Globus pallidus (tissue), 1 donor: ENCODE measurements at regions not wholly inside any gene's neighbourhood (a gene's known extent, or its start where the extent isn't known, plus 50 kb on each side); places are given as distances from the start of the nearest gene placed in this dataset.
"Not testable (repeated sequence)": the region's sequence is repeated elsewhere in the genome, so short reads cannot be mapped to it uniquely, and the experiment has no call there.

Experiments used
- DNase-seq: peaks from one replicate; pipeline ENCODE4 v3.0.0-alpha.2; 2015; ENCODE audit warnings: low spot score

DNA sequence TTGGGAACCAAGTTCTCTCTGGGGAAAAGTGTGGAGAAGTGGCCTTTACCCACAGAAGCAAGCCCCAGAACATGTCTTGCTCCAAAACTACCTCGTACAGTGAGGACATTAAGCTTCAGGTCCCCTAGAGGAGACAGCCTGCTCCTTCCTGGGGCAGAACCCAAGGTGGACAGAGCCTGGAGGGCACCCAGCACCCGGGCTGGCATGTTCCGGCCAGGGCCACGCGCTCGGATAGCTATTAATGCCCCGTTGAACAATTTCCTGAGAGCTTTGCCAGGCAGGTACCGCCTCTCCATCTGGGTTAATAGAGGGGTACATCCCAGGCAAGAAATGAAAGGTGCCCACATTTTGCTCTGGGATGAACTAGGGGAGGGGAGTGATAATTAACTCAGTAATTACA lies 169.0 kb upstream of the GRK3 start:
- DNase-seq: no peak

DNA sequence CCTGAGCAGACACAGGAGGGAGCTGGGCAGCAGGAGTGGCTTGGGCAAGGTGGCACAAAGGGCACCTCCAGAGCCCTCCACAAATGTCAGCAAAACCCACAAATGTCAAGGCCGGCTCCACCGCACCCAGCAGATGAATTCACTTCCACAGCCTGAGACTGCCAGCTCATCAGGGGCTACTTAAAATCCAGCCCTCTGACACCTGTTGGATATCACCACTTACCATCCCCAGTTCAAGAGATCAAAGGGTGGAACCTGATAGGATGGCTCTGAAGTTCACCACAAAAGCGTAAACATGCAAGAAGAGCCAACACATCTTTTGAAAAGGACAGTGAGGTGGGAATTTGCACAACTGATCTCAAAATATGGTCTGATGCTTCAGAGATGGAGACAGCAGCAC lies 168.6 kb upstream of the GRK3 start:
- no peak for DNase-seq

DNA sequence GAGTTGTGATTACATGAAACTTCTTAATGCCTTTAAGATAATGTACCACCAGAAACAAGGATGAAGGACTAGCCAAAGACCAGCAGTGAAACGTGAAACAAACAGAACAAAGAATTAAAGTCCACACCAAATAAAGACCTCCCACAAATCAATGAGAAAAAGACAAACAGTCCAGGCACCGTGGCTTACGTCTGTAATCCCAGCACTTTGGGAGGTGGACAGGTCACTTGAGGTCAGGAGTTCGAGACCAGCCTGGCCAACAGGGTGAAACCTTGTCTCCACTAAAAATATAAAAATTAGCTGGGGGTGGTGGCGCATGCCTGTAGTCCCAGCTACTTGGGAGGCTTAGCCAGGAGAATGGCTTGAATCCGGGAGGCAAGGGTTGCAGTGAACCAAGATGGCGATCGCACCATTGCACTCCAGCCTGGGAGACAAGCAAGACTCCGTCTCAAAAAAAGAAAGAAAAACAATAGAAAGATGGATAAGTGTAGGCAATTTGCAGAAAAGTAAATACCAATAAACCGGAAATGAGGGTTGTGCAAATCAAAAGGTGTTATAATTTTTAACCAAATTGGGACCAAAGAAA lies 167.8 kb upstream of the GRK3 start:
- DNase-seq: no peak

DNA sequence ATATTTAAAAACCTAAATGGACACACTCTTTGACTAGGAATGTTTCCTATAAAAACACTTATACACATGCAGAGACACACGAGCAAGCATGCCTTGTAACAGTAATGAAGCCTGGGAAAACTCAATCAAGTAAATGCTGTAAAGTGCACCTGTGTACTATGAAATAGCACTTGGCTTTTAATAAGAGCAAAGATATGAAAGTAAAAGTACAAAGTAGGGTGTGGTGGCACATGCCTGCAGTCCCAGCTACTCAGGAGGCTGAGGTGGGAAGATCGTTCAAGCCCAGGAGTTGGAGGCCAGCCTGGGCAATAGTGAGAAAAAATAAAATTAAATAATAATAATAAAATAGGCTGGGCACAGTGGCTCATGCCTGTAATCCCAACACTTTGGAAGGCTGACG lies 166.9 kb upstream of the GRK3 start:
- DNase-seq: no peak

DNA sequence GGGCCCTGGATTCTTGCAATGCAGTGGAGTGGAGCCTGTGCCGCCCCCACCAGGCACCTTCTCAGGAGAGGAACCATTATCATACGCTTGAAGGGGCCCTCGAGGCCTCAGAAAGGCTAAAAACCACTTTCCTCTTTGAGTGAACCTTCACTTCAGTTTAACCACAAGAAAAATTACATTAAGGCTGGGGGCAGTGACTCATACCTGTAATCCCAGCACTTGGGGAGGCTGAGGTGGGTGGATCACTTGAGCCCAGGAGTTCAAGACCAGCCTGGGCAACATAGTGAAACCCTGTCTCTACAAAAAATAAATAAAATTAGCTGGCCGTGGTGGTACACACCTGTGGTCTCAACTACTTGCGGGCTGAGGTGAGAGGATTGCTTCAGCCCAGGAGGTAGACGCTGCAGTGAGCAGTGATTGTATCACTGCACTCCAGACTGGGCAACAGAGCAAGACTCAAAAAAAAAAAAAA lies 165.8 kb upstream of the GRK3 start:
- not testable (repeated sequence) for DNase-seq

DNA sequence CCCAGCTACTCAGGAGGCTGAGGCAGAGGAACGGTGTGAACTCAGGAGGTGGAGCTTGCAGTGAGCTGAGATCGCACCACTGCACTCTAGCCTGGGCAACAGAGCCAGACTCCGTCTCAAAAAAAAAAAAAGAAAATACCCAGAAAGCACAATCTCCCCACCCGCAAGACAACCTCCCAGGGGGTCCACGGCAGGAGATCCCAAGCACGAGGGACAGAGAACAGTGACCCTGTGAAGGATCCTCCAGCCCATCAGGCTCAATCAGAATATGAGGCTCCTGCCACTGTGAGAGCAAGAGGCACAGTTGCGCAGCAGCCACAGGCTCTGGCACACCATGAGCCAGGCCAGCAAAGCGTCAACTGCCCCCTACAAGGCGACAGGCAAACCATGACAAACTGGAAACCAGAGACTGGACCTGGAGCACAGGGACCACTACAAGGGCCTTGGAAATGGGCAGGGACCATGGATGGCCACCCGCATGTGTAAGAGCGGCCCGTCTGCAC lies 164.8 kb upstream of the GRK3 start:
- no peak for DNase-seq

DNA sequence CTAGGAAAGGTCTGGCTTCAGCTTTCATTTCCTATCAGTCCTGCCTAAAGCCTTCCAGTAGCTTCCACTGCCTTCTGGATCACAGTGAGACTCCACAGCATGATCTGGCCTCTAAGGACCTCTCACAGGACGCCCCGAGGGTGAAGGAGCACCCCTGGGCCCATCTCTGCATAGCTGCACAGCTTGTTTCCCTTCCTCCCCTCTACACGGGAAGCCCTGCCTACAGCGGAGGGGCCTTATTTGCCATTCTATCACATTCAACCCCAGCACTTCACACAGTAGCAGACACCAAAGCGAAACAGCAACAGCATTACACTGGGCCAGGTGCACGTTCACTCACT lies 162.3 kb upstream of the GRK3 start:
- no peak for DNase-seq

DNA sequence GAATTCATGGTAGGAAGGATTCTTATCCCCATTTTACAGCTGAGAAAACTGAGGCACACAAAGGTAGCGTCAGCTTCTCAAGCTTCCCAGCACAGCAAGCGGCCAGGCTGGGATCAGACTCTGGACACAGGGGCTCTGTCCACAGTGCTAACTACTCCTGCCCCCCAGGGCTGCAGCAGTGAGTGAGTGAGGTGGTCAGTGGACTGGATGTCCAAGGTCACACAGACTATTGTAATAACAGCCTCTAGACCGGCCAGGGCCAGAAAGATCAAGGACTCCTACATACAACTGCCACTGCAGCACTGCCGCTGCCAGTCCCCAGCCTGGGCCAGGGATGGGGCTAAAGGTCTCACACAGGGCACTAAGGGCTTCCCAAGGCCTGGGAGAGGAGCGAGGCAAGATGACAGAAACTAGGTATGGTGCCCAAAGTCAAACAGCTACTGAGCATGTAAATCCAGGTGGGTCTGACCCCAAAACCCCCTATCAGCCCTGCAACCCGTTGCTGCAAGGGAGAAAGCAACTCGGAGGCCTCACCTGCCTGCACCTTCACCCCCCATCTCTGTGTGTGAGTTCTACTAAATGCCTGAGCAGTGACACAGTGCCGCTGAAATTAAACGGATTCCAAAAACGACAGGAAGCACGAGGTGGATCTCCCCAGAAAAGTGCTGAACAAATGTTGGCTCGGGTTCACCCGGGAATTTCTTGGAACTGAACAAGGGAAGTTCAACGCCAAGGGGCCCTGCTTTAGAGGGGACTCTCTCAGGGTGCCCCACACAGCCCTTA lies 161.8 kb upstream of the GRK3 start:
- no peak for DNase-seq

DNA sequence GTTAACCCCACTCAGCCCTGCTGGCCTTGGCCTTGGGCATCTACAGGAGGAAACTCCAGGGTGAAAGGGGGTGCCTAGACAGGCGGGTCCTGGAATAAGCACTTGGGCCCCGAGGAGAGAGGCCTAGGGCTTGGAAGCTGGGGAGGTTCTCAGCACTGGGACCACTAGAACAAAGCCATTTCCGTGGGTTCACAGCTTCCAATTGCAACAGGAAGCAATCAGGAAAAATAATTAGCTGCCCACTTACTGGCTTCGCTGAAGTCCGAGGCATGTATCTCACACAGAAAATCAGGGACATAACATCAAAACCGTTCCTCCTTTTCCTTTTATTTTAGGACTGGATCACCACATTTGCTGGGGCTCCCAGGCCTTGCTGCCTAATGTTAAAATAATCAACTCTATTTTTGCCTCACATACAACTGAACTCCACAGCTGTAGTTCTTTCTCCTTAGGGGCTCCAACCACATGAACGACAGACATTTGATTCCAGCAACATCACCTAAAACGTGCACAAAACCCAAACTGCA lies 161.1 kb upstream of the GRK3 start:
- DNase-seq: no peak

DNA sequence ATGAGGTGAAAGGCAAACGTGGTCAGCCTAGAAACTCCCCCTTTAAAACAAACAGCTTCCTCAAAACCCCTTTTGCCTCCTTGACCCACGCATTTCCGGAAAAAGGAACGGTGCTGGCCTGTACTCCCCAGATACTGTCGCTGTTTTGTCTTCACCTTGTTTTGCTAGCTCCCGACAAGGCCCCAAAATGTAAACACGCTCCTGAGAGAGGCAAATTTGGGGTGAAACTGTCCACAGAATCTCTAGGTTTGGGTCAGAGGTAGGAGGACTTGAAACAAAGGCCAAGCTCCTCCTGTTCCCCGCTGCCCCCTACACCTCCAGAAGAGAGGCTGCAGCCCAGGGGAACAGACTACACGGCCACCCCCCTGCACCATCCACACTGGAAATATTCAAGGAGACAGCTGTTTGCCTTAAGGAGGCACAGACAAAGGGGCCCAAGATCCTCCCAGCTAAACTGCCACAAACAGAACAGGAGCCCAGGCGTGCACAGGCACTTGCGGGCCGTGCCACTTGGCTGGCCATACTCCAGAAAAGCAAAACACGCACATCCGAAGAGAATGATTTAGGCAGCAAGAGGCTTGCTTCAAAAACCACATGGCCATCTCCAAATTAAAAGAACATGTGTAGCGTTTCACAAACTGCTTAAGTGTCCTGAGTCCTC lies 160.5 kb upstream of the GRK3 start:
- DNase-seq: no peak

DNA sequence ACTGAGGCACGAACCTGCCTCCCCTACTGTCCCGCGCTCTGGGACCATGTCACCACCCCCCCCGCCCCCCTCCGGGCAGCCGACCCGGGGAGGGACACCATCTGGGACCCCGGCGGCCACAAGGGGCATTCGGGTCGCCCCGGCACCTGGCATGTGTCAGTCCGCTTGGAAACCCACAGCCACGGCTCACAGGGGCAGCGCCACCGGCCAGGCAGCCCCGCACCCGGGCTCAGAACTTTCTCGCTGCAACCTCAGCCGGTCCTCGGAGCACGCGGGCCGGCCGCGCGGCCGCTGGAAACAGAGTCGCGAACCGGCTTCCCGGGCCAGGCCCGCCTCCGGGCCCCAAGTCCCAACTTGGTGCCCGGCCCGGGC lies 159.9 kb upstream of the GRK3 start:
- no peak for DNase-seq

DNA sequence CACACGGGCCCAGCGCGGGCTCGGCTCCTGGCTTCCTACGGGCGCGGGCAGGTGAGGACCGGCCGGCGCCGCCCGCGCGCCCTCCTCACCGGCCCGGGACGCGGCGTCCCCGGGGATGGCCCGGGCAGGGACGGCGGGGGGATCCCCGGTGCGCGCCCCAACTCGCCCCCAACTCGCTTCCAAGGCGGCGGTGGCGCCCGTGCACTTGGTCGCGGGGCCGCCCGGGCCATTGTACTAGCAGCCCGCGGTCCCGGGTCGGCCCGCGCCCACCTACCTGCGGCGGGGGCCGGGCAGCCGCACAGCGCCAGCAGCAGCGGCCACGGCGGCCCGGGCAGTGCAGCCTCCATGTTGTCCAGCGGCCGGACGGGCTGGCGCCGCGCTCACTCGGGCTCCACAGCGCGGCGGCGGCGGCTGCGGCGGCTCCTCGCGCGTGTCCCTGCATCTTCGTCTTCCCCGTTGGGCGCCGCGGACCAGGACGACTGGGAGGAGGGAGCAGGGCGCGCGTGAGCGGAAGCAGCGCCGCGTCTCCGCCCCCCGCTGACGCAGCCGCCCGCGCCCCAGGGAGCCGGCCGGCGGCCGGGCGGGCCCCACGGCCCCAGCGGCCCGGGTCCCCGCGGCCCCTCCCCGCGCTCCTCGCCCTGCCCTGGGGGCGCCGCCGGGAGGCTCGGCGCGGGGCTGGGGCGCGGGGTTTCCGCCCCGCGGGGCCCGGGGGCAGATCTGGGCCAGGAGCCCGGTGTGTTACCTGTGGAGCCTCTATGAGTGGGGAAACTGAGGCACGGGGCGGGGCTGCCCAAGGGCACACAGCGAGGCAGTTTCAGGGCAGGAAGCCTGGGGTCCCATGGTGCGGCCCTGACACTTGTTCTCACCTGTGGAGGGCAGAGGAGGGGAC lies 159.3 kb upstream of the GRK3 start:
- DNase-seq: peak; percentile 64

DNA sequence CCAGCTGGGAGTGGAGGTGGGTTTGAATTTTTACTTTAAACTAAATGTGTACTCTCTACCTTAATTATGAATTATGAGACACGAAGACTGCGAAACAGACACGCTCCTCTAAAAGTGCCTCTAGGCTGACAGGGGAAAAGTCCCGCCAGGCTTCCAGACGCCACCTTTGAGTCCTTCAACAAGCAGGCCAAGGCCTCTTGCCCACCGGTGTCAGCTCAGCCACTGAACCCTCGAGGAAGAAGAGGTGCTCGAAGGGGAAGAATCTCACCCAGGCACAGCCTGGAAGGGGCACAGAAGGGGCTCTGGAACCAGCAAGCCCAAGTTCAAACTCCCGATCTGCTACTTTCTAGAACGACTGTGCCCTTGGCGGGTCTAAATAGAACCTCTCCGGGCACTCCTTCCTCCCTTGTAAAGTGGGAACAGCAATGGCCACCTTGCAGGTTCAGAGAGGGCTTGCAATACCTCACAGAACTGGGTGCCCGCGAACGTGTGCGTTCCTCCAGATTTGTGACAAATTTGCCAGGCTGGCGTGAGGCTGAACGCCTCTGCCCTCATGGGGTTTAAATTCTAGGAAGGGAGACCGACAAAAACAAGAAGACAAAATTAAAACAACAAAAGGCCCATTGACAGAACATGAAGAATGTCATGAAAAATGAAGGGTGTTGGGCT lies 158.5 kb upstream of the GRK3 start:
- DNase-seq: no peak

DNA sequence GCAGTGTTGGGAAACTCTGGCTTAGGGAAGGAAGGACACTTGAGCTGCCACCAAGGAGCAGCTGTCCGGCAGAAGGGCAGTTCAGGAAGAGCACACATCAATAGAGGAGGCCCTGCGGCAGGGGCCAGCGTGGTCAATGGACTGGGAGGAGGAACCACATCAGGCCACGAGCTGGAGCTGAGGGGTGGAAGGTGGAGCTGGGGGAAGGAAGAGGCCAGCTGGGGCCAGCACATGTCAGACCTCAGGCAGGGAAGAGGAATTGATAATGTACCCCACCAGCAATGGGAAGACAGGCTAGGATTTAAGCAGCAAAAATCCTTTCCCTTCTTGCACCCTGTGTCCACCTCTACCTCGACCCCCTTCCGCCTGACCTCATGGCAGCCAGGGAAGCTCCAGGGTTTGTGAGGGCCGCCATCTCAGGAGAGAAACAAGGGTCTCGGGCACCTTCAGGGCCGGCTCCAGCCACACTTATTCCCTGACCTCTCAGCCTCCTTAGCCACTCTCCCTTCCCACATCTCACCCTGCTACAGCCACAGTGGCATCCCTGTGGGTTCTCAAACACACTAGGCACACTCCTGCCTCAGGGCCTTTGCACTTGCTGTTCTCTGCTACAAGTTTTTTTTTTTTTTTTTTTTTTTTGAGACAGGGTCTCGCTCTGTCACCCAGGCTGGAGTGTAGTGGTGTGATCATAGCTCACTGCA lies 157.8 kb upstream of the GRK3 start:
- no peak for DNase-seq

DNA sequence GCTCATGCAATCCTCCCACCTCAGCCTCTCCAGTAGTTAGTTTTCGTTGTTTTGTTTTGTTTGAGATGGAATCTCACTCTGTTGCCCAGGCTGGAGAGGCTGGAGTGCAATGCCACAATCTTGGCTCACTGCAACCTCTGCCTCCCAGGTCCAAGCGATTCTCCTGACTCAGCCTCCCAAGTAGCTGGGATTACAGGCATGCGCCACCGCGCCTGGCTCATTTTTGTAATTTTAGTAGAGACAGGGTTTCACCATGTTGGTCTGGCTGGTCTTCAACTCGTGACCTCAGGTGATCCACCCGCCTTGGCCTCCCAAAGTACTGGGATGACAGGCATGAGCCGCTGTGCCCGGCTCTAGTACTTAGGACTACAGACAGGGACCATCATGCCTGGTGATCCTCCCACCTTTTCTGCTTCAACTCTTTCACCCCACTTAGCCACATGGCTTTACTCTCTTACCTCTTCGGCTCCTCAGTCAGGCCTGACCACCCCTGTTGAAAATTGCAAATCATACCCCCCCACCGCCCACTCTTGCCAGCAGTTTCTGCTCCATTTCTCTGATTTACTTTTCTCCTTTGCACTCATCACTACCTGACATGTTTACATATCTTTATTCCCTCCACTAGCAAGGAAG lies 157.1 kb upstream of the GRK3 start:
- DNase-seq: no peak

DNA sequence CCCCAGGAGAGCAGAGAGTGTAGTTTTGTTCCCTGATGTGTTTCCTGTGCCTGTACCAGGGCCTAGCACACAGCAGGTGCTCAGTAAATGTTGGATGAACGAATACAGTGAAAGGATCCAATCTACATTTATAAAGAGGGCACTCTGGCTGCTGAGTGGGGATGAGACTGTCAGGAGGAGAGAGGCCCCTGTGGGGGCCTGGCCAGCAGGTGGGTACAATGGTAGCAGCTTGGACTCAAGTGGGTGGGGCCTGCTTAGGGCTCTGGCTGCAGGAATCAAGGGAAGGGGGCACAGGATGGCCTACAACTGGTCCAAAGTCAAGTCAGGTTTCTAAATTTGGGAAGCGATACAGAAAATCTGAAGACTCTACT lies 156.6 kb upstream of the GRK3 start:
- DNase-seq: no peak

DNA sequence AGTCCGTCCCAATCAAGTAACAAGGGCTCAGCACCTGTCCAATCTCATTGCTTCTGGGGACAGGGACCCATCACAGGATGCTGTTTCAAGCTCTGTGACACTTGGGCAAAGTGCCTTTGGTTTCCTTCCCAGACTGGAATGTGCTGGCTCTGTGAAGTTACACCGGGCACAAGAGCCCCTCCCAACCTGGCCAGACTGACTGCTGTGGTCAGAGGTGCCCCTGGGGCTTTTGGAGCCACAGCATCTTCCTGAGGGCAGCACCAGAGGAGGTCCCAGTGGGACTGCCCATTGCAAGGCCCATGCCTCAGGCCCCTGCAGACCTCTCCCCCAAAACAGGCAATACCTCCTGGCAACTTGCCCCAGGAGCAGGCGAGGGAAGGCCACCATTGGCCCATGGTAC lies 155.2 kb upstream of the GRK3 start:
- no peak for DNase-seq

DNA sequence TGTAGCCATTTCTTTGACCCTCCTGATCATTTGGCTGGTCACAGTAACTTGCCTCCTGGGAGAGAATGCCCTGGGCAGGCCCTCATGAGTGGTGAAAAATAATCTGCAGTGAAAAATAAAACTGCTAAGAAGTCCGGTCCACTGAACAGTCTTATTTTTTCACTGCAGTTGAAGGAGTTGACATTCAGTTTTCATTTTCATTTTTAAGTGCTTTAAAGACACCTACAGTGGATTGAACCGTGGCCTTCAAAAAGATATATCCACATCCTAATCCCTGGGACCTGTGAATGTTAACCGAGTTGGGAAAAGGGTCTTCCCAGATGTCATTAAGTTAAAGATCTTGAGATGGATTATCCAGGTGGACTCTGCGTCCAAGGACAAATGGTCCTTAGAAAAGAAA lies 153.6 kb upstream of the GRK3 start:
- DNase-seq: no peak

DNA sequence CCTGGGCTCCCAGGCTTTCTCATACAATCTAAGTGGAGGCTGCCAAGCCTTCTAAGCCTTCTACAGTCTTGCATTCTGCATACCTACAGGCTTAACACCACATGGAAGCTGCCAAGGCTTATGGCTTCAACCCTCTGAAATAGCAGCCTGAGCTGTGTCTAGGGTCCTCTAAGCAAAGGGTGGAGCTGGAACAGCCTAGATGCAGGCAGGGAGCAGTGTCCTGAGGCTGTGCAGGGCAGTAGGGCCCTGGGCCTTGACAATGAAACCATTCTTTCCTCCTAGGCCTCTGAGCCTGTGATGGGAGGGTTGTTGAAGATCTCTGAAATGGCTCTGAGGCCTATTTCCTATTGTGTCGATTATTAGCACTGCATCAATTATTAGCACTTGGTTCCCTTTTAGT lies 150.9 kb upstream of the GRK3 start:
- no peak for DNase-seq

DNA sequence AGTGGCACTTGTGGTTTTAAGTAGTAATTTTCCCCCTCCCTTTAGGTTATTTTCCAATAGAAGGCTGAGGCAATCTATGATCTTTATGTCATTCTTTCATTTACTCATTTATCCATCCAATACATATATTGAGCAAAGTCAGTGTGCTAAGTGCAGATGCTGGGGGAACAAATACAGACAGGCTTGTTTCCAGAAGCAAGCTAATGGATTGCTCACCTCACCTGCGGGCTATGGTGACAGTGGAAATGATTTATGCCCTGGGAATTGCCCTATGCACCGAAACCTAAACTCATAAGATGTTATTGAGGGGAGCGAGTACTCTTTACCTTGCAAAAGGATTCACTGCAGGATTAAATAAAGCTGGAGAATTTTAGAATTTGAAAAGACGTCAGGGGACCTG lies 148.7 kb upstream of the GRK3 start:
- not testable (repeated sequence) for DNase-seq
